GM12873 (cell line): ENCODE measurements at regions not wholly inside any gene's neighbourhood (a gene's known extent, or its start where the extent isn't known, plus 50 kb on each side); places are given as distances from the start of the nearest gene placed in this dataset.

Source experiments
- CTCF ChIP-seq: IDR thresholded peaks from 2 replicates; pipeline ENCODE4 v1.5.1; 2012; ENCODE audit warnings: low read depth, mild to moderate bottlenecking, moderate library complexity, low read length, control low read depth; ENCODE audit not compliant: insufficient read depth; ENCODE audit errors: missing control alignments

GRCh38 chr4:14334166-14334565 lies 668.1 kb upstream of the CPEB2 start:
- TF ChIP-seq CTCF: no peak

GRCh38 chr4:14335872-14336271 lies 666.4 kb upstream of the CPEB2 start:
- no peak for TF ChIP-seq CTCF

GRCh38 chr4:14336656-14337055 lies 665.6 kb upstream of the CPEB2 start:
- no peak for TF ChIP-seq CTCF

- no peak for TF ChIP-seq CTCF
These were observed 664.2 kb upstream of the CPEB2 start for GRCh38 chr4:14337892-14338584.

- TF ChIP-seq CTCF: no peak
These were observed 663.6 kb upstream of the CPEB2 start for GRCh38 chr4:14338585-14339265.

- no peak for TF ChIP-seq CTCF
These were observed 662.6 kb upstream of the CPEB2 start for GRCh38 chr4:14339715-14340114.

GRCh38 chr4:14340321-14340720 lies 662.0 kb upstream of the CPEB2 start:
- no peak for TF ChIP-seq CTCF
